ENCODE measurements at regions not wholly inside any gene's neighbourhood (a gene's known extent, or its start where the extent isn't known, plus 50 kb on each side); places are given as distances from the start of the nearest gene placed in this dataset.

GRCh38 chr2:21253311-21254027 lies 129.7 kb downstream of the TDRD15 start:
- TF ChIP-seq, protein P1, sequence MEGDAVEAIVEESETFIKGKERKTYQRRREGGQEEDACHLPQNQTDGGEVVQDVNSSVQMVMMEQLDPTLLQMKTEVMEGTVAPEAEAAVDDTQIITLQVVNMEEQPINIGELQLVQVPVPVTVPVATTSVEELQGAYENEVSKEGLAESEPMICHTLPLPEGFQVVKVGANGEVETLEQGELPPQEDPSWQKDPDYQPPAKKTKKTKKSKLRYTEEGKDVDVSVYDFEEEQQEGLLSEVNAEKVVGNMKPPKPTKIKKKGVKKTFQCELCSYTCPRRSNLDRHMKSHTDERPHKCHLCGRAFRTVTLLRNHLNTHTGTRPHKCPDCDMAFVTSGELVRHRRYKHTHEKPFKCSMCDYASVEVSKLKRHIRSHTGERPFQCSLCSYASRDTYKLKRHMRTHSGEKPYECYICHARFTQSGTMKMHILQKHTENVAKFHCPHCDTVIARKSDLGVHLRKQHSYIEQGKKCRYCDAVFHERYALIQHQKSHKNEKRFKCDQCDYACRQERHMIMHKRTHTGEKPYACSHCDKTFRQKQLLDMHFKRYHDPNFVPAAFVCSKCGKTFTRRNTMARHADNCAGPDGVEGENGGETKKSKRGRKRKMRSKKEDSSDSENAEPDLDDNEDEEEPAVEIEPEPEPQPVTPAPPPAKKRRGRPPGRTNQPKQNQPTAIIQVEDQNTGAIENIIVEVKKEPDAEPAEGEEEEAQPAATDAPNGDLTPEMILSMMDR (IDR thresholded peaks at IDR 0.05 in 4 of 5, conservative IDR thresholded peaks at IDR 0.05 in 1 of 5): no peak
- no peak for TF ChIP-seq POLR2A (IDR thresholded peaks at IDR 0.05)
- no peaks in the 10 kb centered on the region for H3K9me3 ChIP-seq
- DNase-seq: no peak
- no peaks in the 10 kb centered on the region for H3K27me3 ChIP-seq
- H3K36me3 ChIP-seq: no peaks in the 10 kb centered on the region
- in situ Hi-C loops (cut with MboI; ENCODE audit: low sequenced_read_pairs in 4 of 4) (no loop called here), intact Hi-C loops (cut with DNase I; ENCODE audit: low total_unique reads) (no loop called here)
- H3K27ac ChIP-seq: no peak overlapping the region
- no peak for ATAC-seq
- H3K4me1 ChIP-seq: peaks cover 0 to 2% of the 10 kb centered on the region in 2 donors
- no peak overlapping the region for H3K4me3 ChIP-seq

GRCh38 chr2:21254170-21254965 lies 130.6 kb downstream of the TDRD15 start:
- Histone ChIP-seq H3K27ac (no peak overlapping the region), H3K4me1 (peaks cover 0 to 2% of the 10 kb centered on the region in 2 donors), H3K9me3 (no peaks in the 10 kb centered on the region), H3K27me3 (no peaks in the 10 kb centered on the region), H3K36me3 (no peaks in the 10 kb centered on the region), H3K4me3 (no peak overlapping the region)
- ATAC-seq (no peak), DNase-seq (no peak)
- TF ChIP-seq POLR2A (IDR thresholded peaks at IDR 0.05): no peak
- TF ChIP-seq, protein P1 (IDR thresholded peaks at IDR 0.05 in 4 of 5, conservative IDR thresholded peaks at IDR 0.05 in 1 of 5): no peak
- in situ Hi-C loops (cut with MboI; ENCODE audit: low sequenced_read_pairs in 4 of 4): no loop called here
- intact Hi-C loops (cut with DNase I; ENCODE audit: low total_unique reads): no loop called here

DNA sequence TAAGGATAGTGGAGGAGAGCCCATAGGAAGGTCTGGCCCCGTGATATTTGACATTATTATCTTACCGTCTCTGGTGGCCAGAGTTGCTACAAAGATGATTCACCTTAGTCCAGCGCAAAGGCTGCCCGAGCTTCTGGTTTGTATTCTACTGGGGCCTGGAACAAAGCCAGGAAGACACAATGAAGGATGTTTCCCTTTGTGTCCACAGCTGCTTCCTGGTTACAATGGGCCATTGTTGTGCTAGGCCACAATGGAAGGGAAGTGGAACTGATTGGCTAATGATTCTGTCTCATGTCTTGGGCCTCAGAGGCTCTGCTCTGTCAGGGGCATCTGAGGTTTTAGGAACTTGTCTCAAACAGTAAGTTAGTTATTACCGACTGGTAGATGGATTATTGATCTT lies 132.2 kb downstream of the TDRD15 start:
- DNase-seq (peak; percentile 20 to 36), ATAC-seq (peak in 1 of 2 donors; percentile 39)
- Histone ChIP-seq H3K9me3 (no peaks in the 10 kb centered on the region), H3K36me3 (no peaks in the 10 kb centered on the region), H3K4me1 (peaks cover 0 to 2% of the 10 kb centered on the region in 2 donors), H3K4me3 (no peak overlapping the region), H3K27ac (no peak overlapping the region), H3K27me3 (no peaks in the 10 kb centered on the region)
- TF ChIP-seq POLR2A (IDR thresholded peaks at IDR 0.05): no peak
- TF ChIP-seq, protein P1 (IDR thresholded peaks at IDR 0.05 in 4 of 5, conservative IDR thresholded peaks at IDR 0.05 in 1 of 5): no peak
- in situ Hi-C loops (cut with MboI; ENCODE audit: low sequenced_read_pairs in 4 of 4) (no loop called here), intact Hi-C loops (cut with DNase I; ENCODE audit: low total_unique reads) (no loop called here)

DNA sequence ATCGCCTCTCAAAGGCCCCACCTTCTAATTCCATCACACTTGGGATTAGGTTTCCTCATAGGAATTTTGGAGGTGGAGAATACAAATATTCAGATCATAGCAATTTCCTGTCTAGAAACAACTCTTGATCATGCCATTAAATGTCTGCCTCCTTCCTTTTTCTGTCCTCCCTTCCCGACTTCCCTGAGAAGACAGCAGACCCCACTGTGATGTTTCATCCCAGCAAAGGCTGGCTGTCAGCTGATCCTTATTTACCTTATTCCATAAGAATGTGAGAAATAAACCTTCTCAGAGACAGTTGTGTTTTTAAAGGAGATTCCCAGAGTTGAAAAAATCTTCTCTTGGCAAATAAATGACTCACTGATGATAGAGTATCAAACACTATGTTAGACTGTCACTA lies 133.9 kb downstream of the TDRD15 start:
- H3K27me3 ChIP-seq: no peaks in the 10 kb centered on the region
- no peak for DNase-seq

More for the DNA sequence above, 133.9 kb downstream of the TDRD15 start:
- intact Hi-C loops (cut with DNase I; ENCODE audit: low total_unique reads): no loop called here
- Histone ChIP-seq H3K9me3 (no peaks in the 10 kb centered on the region), H3K4me1 (peaks cover 0 to 2% of the 10 kb centered on the region in 2 donors), H3K4me3 (no peak overlapping the region), H3K36me3 (no peaks in the 10 kb centered on the region), H3K27ac (no peak overlapping the region)
- in situ Hi-C loops (cut with MboI; ENCODE audit: low sequenced_read_pairs in 4 of 4): no loop called here
- TF ChIP-seq POLR2A (IDR thresholded peaks at IDR 0.05): no peak
- TF ChIP-seq, protein P1 (IDR thresholded peaks at IDR 0.05 in 4 of 5, conservative IDR thresholded peaks at IDR 0.05 in 1 of 5): no peak
- no peak for ATAC-seq

Data from gastrocnemius medialis (tissue), 4 donors.